ENCODE measurements at regions not wholly inside any gene's neighbourhood (a gene's known extent, or its start where the extent isn't known, plus 50 kb on each side); places are given as distances from the start of the nearest gene placed in this dataset.
"Not testable (repeated sequence)": the region's sequence is repeated elsewhere in the genome, so short reads cannot be mapped to it uniquely, and the experiment has no call there.

DNA sequence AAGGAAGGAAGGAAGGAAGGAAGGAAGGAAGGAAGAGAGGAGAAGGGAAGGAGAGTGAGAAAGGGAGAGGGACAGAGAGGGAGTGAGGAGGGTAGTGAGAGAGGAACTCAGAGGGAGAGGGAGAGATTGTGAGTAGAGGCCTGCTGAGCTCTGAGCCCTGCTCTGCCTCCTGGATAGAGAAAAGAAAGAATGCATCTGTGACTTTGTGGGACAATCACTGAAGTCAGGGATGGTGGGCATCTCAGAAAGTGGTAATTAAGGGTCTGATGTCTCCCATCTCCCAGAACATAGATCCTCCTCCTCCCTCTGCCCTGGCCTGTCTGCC, 142.9 kb upstream of the BANK1 start:
- no peaks in the 10 kb centered on the region for H3K36me3 ChIP-seq
- no peak for TF ChIP-seq EP300 (IDR thresholded peaks at IDR 0.05)
- TF ChIP-seq POLR2AphosphoS5 (IDR thresholded peaks at IDR 0.05) = no peak
- no peak for TF ChIP-seq POLR2A (IDR thresholded peaks at IDR 0.05)
- TF ChIP-seq, protein P1, sequence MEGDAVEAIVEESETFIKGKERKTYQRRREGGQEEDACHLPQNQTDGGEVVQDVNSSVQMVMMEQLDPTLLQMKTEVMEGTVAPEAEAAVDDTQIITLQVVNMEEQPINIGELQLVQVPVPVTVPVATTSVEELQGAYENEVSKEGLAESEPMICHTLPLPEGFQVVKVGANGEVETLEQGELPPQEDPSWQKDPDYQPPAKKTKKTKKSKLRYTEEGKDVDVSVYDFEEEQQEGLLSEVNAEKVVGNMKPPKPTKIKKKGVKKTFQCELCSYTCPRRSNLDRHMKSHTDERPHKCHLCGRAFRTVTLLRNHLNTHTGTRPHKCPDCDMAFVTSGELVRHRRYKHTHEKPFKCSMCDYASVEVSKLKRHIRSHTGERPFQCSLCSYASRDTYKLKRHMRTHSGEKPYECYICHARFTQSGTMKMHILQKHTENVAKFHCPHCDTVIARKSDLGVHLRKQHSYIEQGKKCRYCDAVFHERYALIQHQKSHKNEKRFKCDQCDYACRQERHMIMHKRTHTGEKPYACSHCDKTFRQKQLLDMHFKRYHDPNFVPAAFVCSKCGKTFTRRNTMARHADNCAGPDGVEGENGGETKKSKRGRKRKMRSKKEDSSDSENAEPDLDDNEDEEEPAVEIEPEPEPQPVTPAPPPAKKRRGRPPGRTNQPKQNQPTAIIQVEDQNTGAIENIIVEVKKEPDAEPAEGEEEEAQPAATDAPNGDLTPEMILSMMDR (IDR thresholded peaks at IDR 0.05) = no peak
- ATAC-seq (ENCODE audit: low FRiP score in 2 of 2) (no peak), DNase-seq (no peak)
- no peak overlapping the region for H3K4me3 ChIP-seq
- H3K4me1 ChIP-seq = no peaks in the 10 kb centered on the region
- no peak overlapping the region for H3K27ac ChIP-seq
- no peaks in the 10 kb centered on the region for H3K27me3 ChIP-seq
- H3K9me3 ChIP-seq = no peaks in the 10 kb centered on the region

- H3K27me3 ChIP-seq = no peaks in the 10 kb centered on the region
- ATAC-seq (ENCODE audit: low FRiP score in 2 of 2) (no peak), DNase-seq (no peak)
- no peak for TF ChIP-seq POLR2AphosphoS5 (IDR thresholded peaks at IDR 0.05)
- TF ChIP-seq, protein P1 (IDR thresholded peaks at IDR 0.05) = no peak
- no peak for TF ChIP-seq EP300 (IDR thresholded peaks at IDR 0.05)
- TF ChIP-seq POLR2A (IDR thresholded peaks at IDR 0.05) = no peak
- no peaks in the 10 kb centered on the region for H3K9me3 ChIP-seq
- H3K36me3 ChIP-seq = no peaks in the 10 kb centered on the region
- no peak overlapping the region for H3K27ac ChIP-seq
- no peaks in the 10 kb centered on the region for H3K4me1 ChIP-seq
- 92 to 94% methylated on average over 1 of the region's 1 CpG for WGBS, 2 donors
- no peak overlapping the region for H3K4me3 ChIP-seq
These were observed 146.0 kb upstream of the BANK1 start for GRCh38 chr4:101644516-101644915.

- H3K27me3 ChIP-seq = no peaks in the 10 kb centered on the region
- DNase-seq = no peak
- no peak overlapping the region for H3K27ac ChIP-seq
- H3K4me1 ChIP-seq = no peaks in the 10 kb centered on the region
- H3K9me3 ChIP-seq = no peaks in the 10 kb centered on the region
- TF ChIP-seq POLR2A (IDR thresholded peaks at IDR 0.05) (no peak), EP300 (IDR thresholded peaks at IDR 0.05) (no peak), POLR2AphosphoS5 (IDR thresholded peaks at IDR 0.05) (no peak)
- TF ChIP-seq, protein P1 (IDR thresholded peaks at IDR 0.05) = no peak
- no peak overlapping the region for H3K4me3 ChIP-seq
- no peaks in the 10 kb centered on the region for H3K36me3 ChIP-seq
- WGBS, 2 donors = 73 to 78% methylated on average over 2 of the region's 2 CpGs
- no peak for ATAC-seq (ENCODE audit: low FRiP score in 2 of 2)
These were observed 147.2 kb upstream of the BANK1 start for GRCh38 chr4:101643186-101643837.

- DNase-seq; H3K9me3 ChIP-seq; H3K27ac ChIP-seq; ATAC-seq (ENCODE audit: low FRiP score in 2 of 2); H3K4me3 ChIP-seq; H3K4me1 ChIP-seq; H3K27me3 ChIP-seq; H3K36me3 ChIP-seq: not testable (repeated sequence)
- WGBS, 2 donors = 80 to 83% methylated on average over 3 of the region's 3 CpGs
These were observed 157.8 kb upstream of the BANK1 start for GRCh38 chr4:101632766-101633165.

DNA sequence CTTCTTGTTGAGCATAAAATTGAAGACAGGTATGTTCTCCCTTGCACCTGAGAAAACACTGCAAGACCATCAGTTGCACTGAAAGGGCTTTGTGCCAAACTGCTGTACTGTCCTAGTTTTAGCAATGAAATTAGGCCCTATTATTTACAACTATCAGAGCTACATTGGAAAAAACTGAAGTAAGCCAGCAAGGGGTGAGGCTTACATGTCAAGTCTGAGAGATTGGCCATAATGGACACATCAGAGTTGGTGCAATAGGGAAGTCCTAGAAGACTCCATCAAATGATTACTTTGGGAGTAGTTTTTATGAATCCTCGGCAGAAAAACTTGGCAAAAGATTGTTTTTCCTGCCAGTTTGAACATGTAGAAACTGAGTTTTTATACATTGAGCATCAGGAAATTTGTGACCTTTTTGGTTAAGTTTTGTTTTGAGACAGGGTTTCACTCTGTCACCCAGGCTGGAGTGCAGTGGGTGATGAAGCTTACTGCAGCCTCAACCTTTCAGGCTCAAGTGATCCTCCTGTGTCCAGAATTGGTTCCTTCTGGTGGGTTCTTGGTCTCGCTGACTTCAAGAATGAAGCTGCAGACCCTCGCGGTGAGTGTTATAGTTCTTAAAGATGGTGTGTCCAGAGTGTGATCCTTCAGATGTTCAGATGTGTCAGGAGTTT, 160.1 kb upstream of the BANK1 start:
- ATAC-seq (ENCODE audit: low FRiP score in 2 of 2) = no peak
- 88 to 96% methylated on average over 4 of the region's 4 CpGs for WGBS, 2 donors

More for the DNA sequence above, 160.1 kb upstream of the BANK1 start:
- Histone ChIP-seq H3K9me3 (no peaks in the 10 kb centered on the region), H3K4me1 (no peaks in the 10 kb centered on the region), H3K36me3 (no peaks in the 10 kb centered on the region), H3K27ac (no peak overlapping the region), H3K27me3 (no peaks in the 10 kb centered on the region), H3K4me3 (no peak overlapping the region)
- TF ChIP-seq, protein P1 (IDR thresholded peaks at IDR 0.05) = no peak
- TF ChIP-seq POLR2A (IDR thresholded peaks at IDR 0.05) (no peak), POLR2AphosphoS5 (IDR thresholded peaks at IDR 0.05) (no peak), EP300 (IDR thresholded peaks at IDR 0.05) (no peak)
- DNase-seq = no peak
